Testis (tissue), 2 donors: ENCODE measurements at regions not wholly inside any gene's neighbourhood (a gene's known extent, or its start where the extent isn't known, plus 50 kb on each side); places are given as distances from the start of the nearest gene placed in this dataset.

Source experiments
- POLR2A ChIP-seq: fragments of 450-650 bp; IDR thresholded peaks from one replicate; pipeline ENCODE4 v1.6.1; 2017; ENCODE audit warnings: antibody characterized with exemption, mild to moderate bottlenecking, moderate library complexity
- TF ChIP-seq, protein P1 (sequence below), 3 experiments: fragments of 450-650 bp in 2 of 3; fragments of 200-600 bp in 1 of 3; sonication (generic) in 1 of 3; IDR thresholded peaks; one replicate each; pipeline ENCODE4 v1.5.1; 2016 to 2019; ENCODE audit warnings: antibody characterized with exemption in 3 of 3, mild to moderate bottlenecking in 2 of 3, moderate library complexity in 1 of 3

- TF ChIP-seq, protein P1, sequence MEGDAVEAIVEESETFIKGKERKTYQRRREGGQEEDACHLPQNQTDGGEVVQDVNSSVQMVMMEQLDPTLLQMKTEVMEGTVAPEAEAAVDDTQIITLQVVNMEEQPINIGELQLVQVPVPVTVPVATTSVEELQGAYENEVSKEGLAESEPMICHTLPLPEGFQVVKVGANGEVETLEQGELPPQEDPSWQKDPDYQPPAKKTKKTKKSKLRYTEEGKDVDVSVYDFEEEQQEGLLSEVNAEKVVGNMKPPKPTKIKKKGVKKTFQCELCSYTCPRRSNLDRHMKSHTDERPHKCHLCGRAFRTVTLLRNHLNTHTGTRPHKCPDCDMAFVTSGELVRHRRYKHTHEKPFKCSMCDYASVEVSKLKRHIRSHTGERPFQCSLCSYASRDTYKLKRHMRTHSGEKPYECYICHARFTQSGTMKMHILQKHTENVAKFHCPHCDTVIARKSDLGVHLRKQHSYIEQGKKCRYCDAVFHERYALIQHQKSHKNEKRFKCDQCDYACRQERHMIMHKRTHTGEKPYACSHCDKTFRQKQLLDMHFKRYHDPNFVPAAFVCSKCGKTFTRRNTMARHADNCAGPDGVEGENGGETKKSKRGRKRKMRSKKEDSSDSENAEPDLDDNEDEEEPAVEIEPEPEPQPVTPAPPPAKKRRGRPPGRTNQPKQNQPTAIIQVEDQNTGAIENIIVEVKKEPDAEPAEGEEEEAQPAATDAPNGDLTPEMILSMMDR (IDR thresholded peaks at IDR 0.05) = no peak
- TF ChIP-seq POLR2A = no peak
Measured at GRCh38 chr4:125594056-125594602, 279.4 kb downstream of the FAT4 start.
